ENCODE measurements at regions not wholly inside any gene's neighbourhood (a gene's known extent, or its start where the extent isn't known, plus 50 kb on each side); places are given as distances from the start of the nearest gene placed in this dataset.

GRCh38 chr5:165885623-165886350 lies 2380.4 kb downstream of the MAT2B start:
- no peaks in the 10 kb centered on the region for H3K79me2 ChIP-seq (ENCODE audit: insufficient read depth, low read length)
- H3K4me3 ChIP-seq (ENCODE audit: low read depth, low read length, poor library complexity, severe bottlenecking), result no peak overlapping the region
- no peak overlapping the region for H3K27ac ChIP-seq (ENCODE audit: low read depth, low read length, poor library complexity, severe bottlenecking)
- H3K36me3 ChIP-seq (ENCODE audit: insufficient read depth, low read length), result no peaks in the 10 kb centered on the region
- TF ChIP-seq EZH2 (IDR thresholded peaks at IDR 0.05; ENCODE audit: borderline replicate concordance, low read length), result no peak
- TF ChIP-seq, protein P1, sequence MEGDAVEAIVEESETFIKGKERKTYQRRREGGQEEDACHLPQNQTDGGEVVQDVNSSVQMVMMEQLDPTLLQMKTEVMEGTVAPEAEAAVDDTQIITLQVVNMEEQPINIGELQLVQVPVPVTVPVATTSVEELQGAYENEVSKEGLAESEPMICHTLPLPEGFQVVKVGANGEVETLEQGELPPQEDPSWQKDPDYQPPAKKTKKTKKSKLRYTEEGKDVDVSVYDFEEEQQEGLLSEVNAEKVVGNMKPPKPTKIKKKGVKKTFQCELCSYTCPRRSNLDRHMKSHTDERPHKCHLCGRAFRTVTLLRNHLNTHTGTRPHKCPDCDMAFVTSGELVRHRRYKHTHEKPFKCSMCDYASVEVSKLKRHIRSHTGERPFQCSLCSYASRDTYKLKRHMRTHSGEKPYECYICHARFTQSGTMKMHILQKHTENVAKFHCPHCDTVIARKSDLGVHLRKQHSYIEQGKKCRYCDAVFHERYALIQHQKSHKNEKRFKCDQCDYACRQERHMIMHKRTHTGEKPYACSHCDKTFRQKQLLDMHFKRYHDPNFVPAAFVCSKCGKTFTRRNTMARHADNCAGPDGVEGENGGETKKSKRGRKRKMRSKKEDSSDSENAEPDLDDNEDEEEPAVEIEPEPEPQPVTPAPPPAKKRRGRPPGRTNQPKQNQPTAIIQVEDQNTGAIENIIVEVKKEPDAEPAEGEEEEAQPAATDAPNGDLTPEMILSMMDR (IDR thresholded peaks at IDR 0.05; ENCODE audit: low read length), result no peak
- H3K9ac ChIP-seq (ENCODE audit: low read length), result no peak overlapping the region
- no peaks in the 10 kb centered on the region for H3K9me3 ChIP-seq (ENCODE audit: low read length)
- H2AFZ ChIP-seq (ENCODE audit: low read length), result no peak overlapping the region
- no peaks in the 10 kb centered on the region for H3K27me3 ChIP-seq (ENCODE audit: insufficient read depth, low read length)
- no peak overlapping the region for H3K4me2 ChIP-seq (ENCODE audit: low read length)
- H3K9me2 ChIP-seq (ENCODE audit: low read depth, low read length), result no peaks in the 10 kb centered on the region
- no peaks in the 10 kb centered on the region for H3F3A ChIP-seq (ENCODE audit: insufficient read depth, low read length)
- no peaks in the 10 kb centered on the region for H4K20me1 ChIP-seq (ENCODE audit: insufficient read depth, low read length)
- no peaks in the 10 kb centered on the region for H3K4me1 ChIP-seq (ENCODE audit: insufficient read depth, low read length, severe bottlenecking)

DNA sequence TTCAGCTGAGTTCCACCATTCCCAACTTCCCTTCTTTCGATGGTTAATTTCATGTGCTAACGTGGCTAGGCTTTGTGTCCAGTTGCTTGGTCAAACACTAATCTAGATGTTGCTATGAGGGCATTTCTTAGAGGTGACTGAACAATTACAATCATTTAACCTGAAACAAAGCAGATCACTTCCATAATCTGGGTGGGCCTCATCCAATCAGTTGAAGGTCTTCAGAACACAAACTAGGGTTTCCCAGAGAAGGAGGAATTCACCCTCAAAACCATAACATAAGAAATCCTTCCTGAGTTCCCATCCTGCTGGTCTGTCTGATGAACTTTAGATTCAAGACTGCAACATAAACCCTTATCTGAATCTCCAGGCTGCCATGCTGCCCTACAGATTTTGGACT lies 2381.7 kb downstream of the MAT2B start:
- Histone ChIP-seq H3K27ac (ENCODE audit: low read depth, low read length, poor library complexity, severe bottlenecking) (no peak overlapping the region), H3K9me2 (ENCODE audit: low read depth, low read length) (no peaks in the 10 kb centered on the region), H3K36me3 (ENCODE audit: insufficient read depth, low read length) (no peaks in the 10 kb centered on the region), H3K79me2 (ENCODE audit: insufficient read depth, low read length) (no peaks in the 10 kb centered on the region), H3K9me3 (ENCODE audit: low read length) (no peaks in the 10 kb centered on the region), H3K4me3 (ENCODE audit: low read depth, low read length, poor library complexity, severe bottlenecking) (no peak overlapping the region), H3K4me1 (ENCODE audit: insufficient read depth, low read length, severe bottlenecking) (no peaks in the 10 kb centered on the region), H3F3A (ENCODE audit: insufficient read depth, low read length) (no peaks in the 10 kb centered on the region), H3K4me2 (ENCODE audit: low read length) (no peak overlapping the region), H4K20me1 (ENCODE audit: insufficient read depth, low read length) (no peaks in the 10 kb centered on the region), H3K9ac (ENCODE audit: low read length) (no peak overlapping the region), H3K27me3 (ENCODE audit: insufficient read depth, low read length) (no peaks in the 10 kb centered on the region), H2AFZ (ENCODE audit: low read length) (no peak overlapping the region)
- TF ChIP-seq EZH2 (IDR thresholded peaks at IDR 0.05; ENCODE audit: borderline replicate concordance, low read length), result no peak
- TF ChIP-seq, protein P1 (IDR thresholded peaks at IDR 0.05; ENCODE audit: low read length), result no peak

DNA sequence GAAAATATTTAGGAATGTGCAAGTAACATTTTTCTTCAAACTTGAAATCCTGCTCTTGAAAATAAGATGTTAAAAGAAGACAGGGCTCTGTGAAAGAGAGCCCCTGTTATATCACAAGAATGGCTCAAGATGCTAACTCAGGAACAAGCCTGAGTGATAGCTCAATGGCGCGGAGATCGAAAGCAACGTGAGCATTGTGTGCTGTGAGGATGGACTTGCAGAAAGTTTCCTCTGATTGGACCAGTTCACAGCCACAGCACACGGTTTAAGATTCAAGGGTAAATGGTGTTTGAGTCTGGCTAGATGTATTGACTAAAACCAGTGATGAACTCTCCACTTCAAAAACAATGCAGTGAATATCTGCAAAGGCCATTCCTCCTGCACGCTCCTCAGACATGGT lies 2387.0 kb downstream of the MAT2B start:
- Histone ChIP-seq H3K27me3 (ENCODE audit: insufficient read depth, low read length) (no peaks in the 10 kb centered on the region), H3K9me2 (ENCODE audit: low read depth, low read length) (no peaks in the 10 kb centered on the region), H3K27ac (ENCODE audit: low read depth, low read length, poor library complexity, severe bottlenecking) (no peak overlapping the region), H4K20me1 (ENCODE audit: insufficient read depth, low read length) (no peaks in the 10 kb centered on the region), H3K9me3 (ENCODE audit: low read length) (no peaks in the 10 kb centered on the region), H3K4me3 (ENCODE audit: low read depth, low read length, poor library complexity, severe bottlenecking) (no peak overlapping the region), H3K36me3 (ENCODE audit: insufficient read depth, low read length) (no peaks in the 10 kb centered on the region), H3K79me2 (ENCODE audit: insufficient read depth, low read length) (no peaks in the 10 kb centered on the region), H3F3A (ENCODE audit: insufficient read depth, low read length) (no peaks in the 10 kb centered on the region), H2AFZ (ENCODE audit: low read length) (no peak overlapping the region), H3K4me2 (ENCODE audit: low read length) (no peak overlapping the region), H3K4me1 (ENCODE audit: insufficient read depth, low read length, severe bottlenecking) (no peaks in the 10 kb centered on the region), H3K9ac (ENCODE audit: low read length) (no peak overlapping the region)
- TF ChIP-seq EZH2 (IDR thresholded peaks at IDR 0.05; ENCODE audit: borderline replicate concordance, low read length), result no peak
- TF ChIP-seq, protein P1 (IDR thresholded peaks at IDR 0.05; ENCODE audit: low read length), result no peak
